ENCODE measurements at regions not wholly inside any gene's neighbourhood (a gene's known extent, or its start where the extent isn't known, plus 50 kb on each side); places are given as distances from the start of the nearest gene placed in this dataset.

DNA sequence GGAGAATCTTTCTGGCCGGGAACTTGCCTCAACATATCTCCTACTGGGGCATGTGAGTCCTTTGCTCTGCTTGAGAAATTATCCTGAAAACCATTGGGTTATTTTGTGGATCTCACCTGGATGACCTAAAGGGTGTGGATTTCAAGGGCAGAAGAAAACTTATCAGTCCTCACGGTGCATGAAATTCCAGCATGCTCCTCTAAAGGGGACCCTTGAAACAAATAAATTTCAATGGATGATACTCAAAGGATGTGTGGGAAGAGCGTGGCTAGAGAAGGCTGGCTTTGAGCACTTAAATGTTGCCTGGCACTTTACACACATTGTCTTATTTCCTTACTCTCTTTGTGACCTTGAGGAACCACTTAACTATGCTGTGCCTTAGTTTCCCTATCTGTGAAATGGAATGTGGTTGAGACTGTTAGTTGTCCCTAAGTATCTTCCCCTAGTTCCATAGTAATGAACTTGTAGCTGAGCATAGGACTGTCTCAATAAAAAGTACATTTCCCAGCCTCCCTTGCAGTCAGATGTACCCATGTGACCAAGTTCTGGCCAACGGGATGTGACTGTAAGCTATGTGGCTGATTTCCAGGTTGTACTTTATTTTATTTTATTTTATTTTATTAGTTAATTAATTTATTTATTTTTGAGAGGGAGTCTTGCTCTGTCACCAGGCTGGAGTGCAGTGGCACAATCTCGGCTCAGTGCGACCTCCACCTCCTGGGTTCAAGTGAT, 81.9 kb upstream of the PTPN1 start:
- TF ChIP-seq, protein P1, sequence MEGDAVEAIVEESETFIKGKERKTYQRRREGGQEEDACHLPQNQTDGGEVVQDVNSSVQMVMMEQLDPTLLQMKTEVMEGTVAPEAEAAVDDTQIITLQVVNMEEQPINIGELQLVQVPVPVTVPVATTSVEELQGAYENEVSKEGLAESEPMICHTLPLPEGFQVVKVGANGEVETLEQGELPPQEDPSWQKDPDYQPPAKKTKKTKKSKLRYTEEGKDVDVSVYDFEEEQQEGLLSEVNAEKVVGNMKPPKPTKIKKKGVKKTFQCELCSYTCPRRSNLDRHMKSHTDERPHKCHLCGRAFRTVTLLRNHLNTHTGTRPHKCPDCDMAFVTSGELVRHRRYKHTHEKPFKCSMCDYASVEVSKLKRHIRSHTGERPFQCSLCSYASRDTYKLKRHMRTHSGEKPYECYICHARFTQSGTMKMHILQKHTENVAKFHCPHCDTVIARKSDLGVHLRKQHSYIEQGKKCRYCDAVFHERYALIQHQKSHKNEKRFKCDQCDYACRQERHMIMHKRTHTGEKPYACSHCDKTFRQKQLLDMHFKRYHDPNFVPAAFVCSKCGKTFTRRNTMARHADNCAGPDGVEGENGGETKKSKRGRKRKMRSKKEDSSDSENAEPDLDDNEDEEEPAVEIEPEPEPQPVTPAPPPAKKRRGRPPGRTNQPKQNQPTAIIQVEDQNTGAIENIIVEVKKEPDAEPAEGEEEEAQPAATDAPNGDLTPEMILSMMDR (IDR thresholded peaks at IDR 0.05; ENCODE audit: extremely low read depth, missing control alignments), result no peak
- DNase-seq (ENCODE audit: low spot score), result no peak

DNA sequence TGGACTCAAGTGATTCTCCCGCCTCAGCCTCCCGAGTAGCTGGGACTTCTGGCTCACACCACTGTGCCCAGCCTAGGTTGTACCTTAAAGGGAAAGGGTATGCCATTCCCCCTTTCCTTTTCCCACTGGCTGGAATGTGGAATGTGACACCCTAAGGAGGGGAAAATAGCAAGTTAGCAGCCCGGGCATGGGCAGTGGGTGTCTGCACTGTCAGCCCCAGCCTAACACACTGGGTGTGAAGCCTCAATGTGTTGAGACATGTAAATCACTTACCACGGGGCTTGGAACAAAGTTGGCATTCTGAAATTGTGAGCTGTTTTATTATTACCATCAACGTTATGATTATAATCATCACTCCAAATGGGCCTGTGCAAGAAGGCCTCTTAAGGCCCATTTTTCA, 80.8 kb upstream of the PTPN1 start:
- TF ChIP-seq, protein P1 (IDR thresholded peaks at IDR 0.05; ENCODE audit: extremely low read depth, missing control alignments), result no peak
- no peak for DNase-seq (ENCODE audit: low spot score)

DNA sequence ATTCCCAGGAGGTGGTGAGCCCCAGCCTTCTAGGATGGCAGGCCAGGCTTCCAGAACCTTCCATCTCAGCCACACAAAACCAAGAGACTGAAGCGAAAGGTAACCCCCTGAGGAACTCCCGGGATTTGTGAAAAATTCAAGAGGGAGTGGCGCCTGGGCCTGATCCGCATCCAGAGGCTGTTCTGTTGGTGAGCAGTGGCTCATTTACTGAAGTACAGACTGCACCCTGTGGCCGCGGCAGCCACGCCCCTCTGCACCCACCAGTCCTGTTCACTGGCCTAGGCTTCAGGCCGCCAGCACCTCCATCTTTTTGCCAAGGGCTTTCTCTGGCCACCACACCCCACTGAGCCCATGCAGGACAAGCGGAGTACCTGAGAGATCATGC, 79.1 kb upstream of the PTPN1 start:
- TF ChIP-seq, protein P1 (IDR thresholded peaks at IDR 0.05; ENCODE audit: extremely low read depth, missing control alignments), result no peak
- no peak for DNase-seq (ENCODE audit: low spot score)

DNA sequence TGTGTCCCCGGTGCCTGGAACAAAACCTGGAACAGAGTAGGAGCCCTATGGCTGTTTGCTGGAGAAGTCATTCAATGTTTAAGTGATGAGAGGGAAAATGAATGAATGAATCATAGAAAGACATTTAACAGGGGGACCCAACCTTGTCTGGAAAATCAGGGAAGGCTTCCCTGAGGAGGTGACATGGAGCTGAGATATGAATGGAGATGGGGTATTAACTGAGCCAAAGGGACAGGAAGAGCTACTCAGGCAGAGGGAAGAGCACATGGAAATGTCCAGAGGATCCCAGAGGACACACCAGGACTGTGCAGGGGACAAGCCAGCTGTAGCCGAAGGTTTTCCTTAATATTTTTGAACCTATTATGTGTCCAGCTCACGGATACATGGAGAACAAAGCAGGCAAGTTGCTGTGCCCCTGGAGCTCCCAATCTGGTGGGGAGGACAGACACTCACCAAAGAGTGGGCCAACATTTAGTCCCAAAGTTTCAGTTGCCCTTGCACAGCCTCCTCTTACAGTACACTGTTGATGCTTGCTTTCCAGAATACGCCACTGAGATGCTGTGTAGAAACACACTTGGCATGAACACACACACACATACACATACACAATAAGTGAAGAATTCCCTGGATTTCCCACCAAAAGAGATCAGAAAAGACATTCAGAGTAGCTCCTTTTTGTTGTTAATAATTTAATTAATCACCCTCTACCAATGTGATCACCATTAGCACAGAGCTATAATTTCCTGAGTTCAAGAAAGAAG, 77.0 kb upstream of the PTPN1 start:
- no peak for DNase-seq (ENCODE audit: low spot score)
- TF ChIP-seq, protein P1 (IDR thresholded peaks at IDR 0.05; ENCODE audit: extremely low read depth, missing control alignments), result no peak

DNA sequence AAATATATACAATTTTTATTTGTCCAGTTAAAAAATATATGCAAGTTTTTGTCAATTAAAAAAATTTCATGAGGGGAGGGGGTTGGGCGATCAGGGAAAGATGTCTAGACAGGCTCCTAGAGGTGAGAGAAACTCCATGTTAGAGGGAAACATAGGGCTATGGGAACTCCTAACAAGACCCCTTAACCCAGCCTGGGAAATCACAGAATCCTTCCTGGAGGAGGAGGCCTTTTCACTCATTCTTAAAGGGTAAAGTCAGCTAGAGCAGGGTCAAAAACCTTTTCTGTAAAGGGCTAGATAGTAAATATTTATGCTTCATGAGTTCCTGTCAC, 75.9 kb upstream of the PTPN1 start:
- DNase-seq (ENCODE audit: low spot score), result no peak
- TF ChIP-seq, protein P1 (IDR thresholded peaks at IDR 0.05; ENCODE audit: extremely low read depth, missing control alignments), result no peak

DNA sequence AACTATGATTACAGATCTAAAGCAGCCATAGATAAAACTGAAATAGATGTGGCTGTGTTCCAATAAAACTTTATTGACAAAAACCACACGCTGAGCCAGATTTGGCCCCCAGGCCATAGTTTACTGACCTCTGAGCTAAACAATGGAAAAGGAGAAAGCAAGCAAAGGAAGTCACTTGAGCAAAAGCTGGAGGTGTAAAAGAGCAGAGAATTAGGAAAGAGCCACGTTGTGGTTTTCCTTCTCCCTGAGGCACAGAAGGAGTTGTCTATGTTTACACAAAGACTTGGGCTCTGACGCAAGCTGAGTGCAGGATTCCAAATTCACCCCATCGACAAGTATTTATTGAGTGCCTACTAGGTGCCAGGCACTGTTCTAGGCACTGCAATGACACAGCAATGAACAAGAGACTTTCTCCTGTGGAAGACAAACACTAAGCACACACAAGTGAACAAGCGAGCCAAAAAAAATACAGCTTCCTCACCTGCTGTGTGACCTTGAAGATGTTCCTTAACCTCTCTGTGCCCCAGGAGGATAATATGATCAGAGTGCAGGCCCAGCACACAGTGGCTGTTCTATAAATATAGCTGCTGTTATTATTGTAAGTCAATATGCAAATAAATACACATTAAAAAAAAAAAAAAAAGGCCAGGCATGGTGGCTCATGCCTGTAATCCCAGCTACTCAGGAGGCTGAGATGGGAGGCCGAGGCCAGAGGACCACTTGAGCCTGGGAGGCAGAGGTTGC, 75.4 kb upstream of the PTPN1 start:
- TF ChIP-seq, protein P1 (IDR thresholded peaks at IDR 0.05; ENCODE audit: extremely low read depth, missing control alignments), result no peak
- no peak for DNase-seq (ENCODE audit: low spot score)
